Lung (tissue), 11 donors: ENCODE measurements at regions not wholly inside any gene's neighbourhood (a gene's known extent, or its start where the extent isn't known, plus 50 kb on each side); places are given as distances from the start of the nearest gene placed in this dataset.

Experiments
- ATAC-seq: fragments of 200-7000 bp; cut with Tn5 transposase; one replicate; pipeline ENCODE4 v1.9.1; 2020; ENCODE audit warnings: moderate number of reproducible peaks; ENCODE audit not compliant: insufficient read depth, low FRiP score
- DNase-seq, 3 donors: peaks; one replicate each; pipeline ENCODE4 v3.0.0-alpha.2; 2013 to 2017
- H3K27ac ChIP-seq, 2 donors: one replicate each; pipeline ENCODE4 v1.5.1; 2013; ENCODE audit warnings: mild to moderate bottlenecking in 2 of 2, moderate library complexity in 2 of 2, control low read depth in 1 of 2, inconsistent platforms in 1 of 2, low read depth in 1 of 2, low read length in 1 of 2
- H3K27me3 ChIP-seq, 3 donors: one replicate each; pipeline ENCODE4 v1.5.1; 2013; ENCODE audit warnings: low read length in 2 of 3; ENCODE audit not compliant: control insufficient read depth in 3 of 3, insufficient read depth in 3 of 3
- H3K36me3 ChIP-seq, 4 donors: one replicate each; pipeline ENCODE4 v1.5.1; 2013; ENCODE audit warnings: low read length in 4 of 4, mild to moderate bottlenecking in 1 of 4, moderate library complexity in 1 of 4; ENCODE audit not compliant: control insufficient read depth in 4 of 4, insufficient read depth in 4 of 4
- H3K4me1 ChIP-seq, 5 donors: one replicate each; pipeline ENCODE4 v1.5.1; 2013; ENCODE audit warnings: low read length in 5 of 5, mild to moderate bottlenecking in 2 of 5, moderate library complexity in 1 of 5; ENCODE audit not compliant: control insufficient read depth in 5 of 5, insufficient read depth in 5 of 5
- H3K4me3 ChIP-seq: one replicate; pipeline ENCODE4 v1.5.1; 2013; ENCODE audit warnings: mild to moderate bottlenecking, control low read depth, moderate library complexity
- H3K9ac ChIP-seq, 2 donors: one replicate each; pipeline ENCODE4 v1.5.1; 2013; ENCODE audit warnings: low read length in 2 of 2, control low read depth in 1 of 2; ENCODE audit not compliant: insufficient read depth in 1 of 2
- H3K9me3 ChIP-seq, 4 donors: one replicate each; pipeline ENCODE4 v1.5.1; 2013; ENCODE audit warnings: low read length in 3 of 4, mild to moderate bottlenecking in 1 of 4, moderate library complexity in 1 of 4; ENCODE audit not compliant: control insufficient read depth in 4 of 4, insufficient read depth in 3 of 4
- WGBS, 2 donors: extraction: QIAGEN DNeasy Blood & Tissue Kit; methylation state at CpG; one replicate each; pipeline ENCODE4 v1.1.7; 2013; 5-methylcytosine and 5-hydroxymethylcytosine counted together
- TF ChIP-seq, protein P1 (sequence below): IDR thresholded peaks from 2 replicates; pipeline ENCODE4 v1.5.1; 2012; ENCODE audit warnings: mild to moderate bottlenecking; ENCODE audit errors: control extremely low read depth, extremely low read depth
- donor health status: control.
- donor health status: control.
- donor health status: Bipolar disorder and iron deficiency.
- donor health status: healthy.
- donor health status: DM: yes; HTN: yes; CAD: no.

DNA sequence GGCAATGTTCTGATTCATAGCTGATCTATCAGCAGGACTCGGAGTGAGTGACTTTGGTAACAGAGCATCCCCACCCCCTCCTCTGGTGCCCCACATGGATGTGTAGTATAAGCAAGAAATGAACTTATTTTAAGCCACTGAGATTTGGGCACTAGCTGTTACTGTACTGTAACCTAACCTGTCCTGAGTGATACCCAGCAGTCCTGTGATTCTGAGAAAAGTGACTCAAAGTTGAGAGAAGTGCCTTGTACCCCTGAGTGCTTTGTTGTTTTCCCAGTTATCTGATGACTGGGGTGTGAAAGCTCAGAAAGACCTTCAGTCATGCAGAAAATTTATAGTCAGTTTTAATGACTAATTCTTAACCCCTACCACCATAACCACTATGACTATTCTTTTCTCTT is 439.9 kb upstream of the RBMS3 start:
- DNase-seq (no peak), ATAC-seq (no peak)
- Histone ChIP-seq H3K27me3 (no peaks in the 10 kb centered on the region), H3K4me3 (no peak overlapping the region), H3K9ac (no peak overlapping the region), H3K4me1 (no peaks in the 10 kb centered on the region), H3K9me3 (no peaks in the 10 kb centered on the region), H3K27ac (no peak overlapping the region), H3K36me3 (no peaks in the 10 kb centered on the region)
- 83 to 94% methylated on average over 1 of the region's 1 CpG for WGBS, 2 donors
- TF ChIP-seq, protein P1, sequence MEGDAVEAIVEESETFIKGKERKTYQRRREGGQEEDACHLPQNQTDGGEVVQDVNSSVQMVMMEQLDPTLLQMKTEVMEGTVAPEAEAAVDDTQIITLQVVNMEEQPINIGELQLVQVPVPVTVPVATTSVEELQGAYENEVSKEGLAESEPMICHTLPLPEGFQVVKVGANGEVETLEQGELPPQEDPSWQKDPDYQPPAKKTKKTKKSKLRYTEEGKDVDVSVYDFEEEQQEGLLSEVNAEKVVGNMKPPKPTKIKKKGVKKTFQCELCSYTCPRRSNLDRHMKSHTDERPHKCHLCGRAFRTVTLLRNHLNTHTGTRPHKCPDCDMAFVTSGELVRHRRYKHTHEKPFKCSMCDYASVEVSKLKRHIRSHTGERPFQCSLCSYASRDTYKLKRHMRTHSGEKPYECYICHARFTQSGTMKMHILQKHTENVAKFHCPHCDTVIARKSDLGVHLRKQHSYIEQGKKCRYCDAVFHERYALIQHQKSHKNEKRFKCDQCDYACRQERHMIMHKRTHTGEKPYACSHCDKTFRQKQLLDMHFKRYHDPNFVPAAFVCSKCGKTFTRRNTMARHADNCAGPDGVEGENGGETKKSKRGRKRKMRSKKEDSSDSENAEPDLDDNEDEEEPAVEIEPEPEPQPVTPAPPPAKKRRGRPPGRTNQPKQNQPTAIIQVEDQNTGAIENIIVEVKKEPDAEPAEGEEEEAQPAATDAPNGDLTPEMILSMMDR = no peak

- Histone ChIP-seq H3K9me3 (no peaks in the 10 kb centered on the region), H3K9ac (no peak overlapping the region), H3K36me3 (no peaks in the 10 kb centered on the region), H3K4me3 (no peak overlapping the region), H3K27ac (no peak overlapping the region), H3K27me3 (no peaks in the 10 kb centered on the region), H3K4me1 (no peaks in the 10 kb centered on the region)
- TF ChIP-seq, protein P1 = no peak
- WGBS, 2 donors = 41 to 95% methylated on average over 2 of the region's 2 CpGs
- no peak for ATAC-seq
- no peak for DNase-seq
Observed at GRCh38 chr3:28841441-28841840, 439.4 kb upstream of the RBMS3 start.

DNA sequence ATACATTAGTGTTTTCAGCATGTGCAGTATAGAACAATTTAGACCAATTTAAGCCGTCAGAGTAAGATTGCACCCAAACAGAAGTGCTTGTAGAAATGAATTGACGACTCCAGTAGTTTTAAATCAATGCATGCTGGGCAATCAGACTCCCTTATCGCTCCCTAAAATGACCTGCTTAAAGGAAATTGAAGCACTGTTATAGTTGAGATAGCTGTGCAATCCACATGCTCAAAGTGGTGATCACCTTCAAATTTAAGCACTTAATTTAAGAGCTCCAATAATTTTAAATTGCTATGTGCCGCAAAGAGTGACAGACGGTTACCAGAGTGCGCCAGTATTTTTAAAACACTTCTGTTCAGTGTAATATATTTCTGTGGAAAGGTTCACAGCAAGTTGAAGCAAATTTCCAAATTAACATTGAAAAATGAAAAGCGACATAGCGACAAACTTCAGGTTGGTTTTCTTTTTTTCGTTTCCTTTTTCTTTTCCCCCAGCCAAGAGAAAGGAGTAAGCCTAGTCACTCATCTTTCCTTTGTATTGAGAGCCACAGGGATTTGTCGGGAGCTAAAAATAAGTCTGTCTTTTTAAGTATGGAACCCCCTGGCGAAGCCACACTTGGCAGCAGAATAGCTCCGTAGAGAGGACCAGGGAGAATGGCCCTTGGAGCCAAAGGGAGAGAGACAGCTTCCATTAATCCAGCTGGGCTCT is 436.4 kb upstream of the RBMS3 start:
- H3K9me3 ChIP-seq = no peaks in the 10 kb centered on the region
- ATAC-seq = no peak
- WGBS, 2 donors = 92 to 94% methylated on average over 12 of the region's 12 CpGs
- no peaks in the 10 kb centered on the region for H3K36me3 ChIP-seq
- TF ChIP-seq, protein P1 = no peak
- no peaks in the 10 kb centered on the region for H3K4me1 ChIP-seq
- H3K4me3 ChIP-seq = no peak overlapping the region
- DNase-seq = no peak
- H3K27ac ChIP-seq = no peak overlapping the region
- no peak overlapping the region for H3K9ac ChIP-seq
- no peaks in the 10 kb centered on the region for H3K27me3 ChIP-seq

DNA sequence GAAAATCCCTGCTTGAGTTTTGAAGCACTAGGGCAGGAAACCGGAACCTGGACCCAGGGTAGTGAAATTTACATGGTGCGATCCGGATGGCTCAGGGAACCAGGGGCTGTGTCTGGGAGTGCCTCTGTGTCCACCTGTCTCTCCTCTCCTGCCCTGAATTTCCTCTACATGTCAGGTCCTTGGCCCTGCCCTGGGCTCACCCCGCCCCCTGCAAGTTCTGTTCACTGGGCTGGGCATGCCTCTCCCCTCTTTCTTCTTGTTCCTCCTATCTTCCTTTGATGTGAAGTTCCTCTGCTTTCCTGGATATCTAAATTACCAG is 435.9 kb upstream of the RBMS3 start:
- DNase-seq = no peak

More for the DNA sequence above, 435.9 kb upstream of the RBMS3 start:
- Histone ChIP-seq H3K9ac (no peak overlapping the region), H3K4me1 (no peaks in the 10 kb centered on the region), H3K4me3 (no peak overlapping the region), H3K9me3 (no peaks in the 10 kb centered on the region), H3K36me3 (no peaks in the 10 kb centered on the region), H3K27ac (no peak overlapping the region), H3K27me3 (no peaks in the 10 kb centered on the region)
- 96% methylated on average over 4 of the region's 4 CpGs for WGBS, 2 donors
- no peak for ATAC-seq
- TF ChIP-seq, protein P1 = no peak
